Upper lobe of left lung (tissue), 4 donors: ENCODE measurements at regions not wholly inside any gene's neighbourhood (a gene's known extent, or its start where the extent isn't known, plus 50 kb on each side); places are given as distances from the start of the nearest gene placed in this dataset.

Experiments used
- EP300 ChIP-seq, 4 donors: sonication (generic); formaldehyde crosslinking; IDR thresholded peaks; one replicate each; pipeline ENCODE4 v1.5.1; 2017; ENCODE audit warnings: antibody characterized with exemption in 4 of 4, control low read depth in 2 of 4
- POLR2A ChIP-seq, 4 donors: fragments of 450-650 bp; IDR thresholded peaks; one replicate each; pipeline ENCODE4 v1.5.1; 2016 to 2017; ENCODE audit warnings: antibody characterized with exemption in 4 of 4, mild to moderate bottlenecking in 2 of 4
- POLR2AphosphoS5 ChIP-seq, 2 donors: sonication (generic); formaldehyde crosslinking; IDR thresholded peaks; one replicate each; pipeline ENCODE4 v1.5.1; 2017; ENCODE audit warnings: antibody characterized with exemption in 2 of 2
- TF ChIP-seq, protein P1 (sequence below), 6 experiments: fragments of 450-650 bp in 4 of 6; fragments of 200-600 bp in 2 of 6; sonication (generic) in 2 of 6; IDR thresholded peaks; one replicate each; pipeline ENCODE4 v1.5.1; 2016 to 2019; ENCODE audit warnings: antibody characterized with exemption in 6 of 6

DNA sequence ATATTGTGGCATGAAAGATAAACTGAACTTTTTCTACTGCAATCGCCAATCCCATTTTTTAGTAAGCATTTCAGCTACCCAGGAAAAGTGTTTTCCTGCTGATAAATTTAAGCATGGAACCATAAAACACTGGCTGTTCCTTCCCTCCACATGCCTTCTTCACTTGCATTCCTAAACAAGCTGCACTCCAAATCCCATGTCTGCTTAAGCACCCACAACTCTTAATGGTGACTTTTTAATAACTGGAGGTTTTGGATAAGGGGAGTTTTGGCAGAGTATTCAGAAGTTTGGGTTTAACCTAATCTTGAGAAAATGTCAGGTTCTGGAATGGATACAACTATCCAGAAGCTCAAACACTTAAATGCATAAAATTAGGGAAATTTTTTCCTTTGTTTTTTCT, 345.6 kb upstream of the CA10 start:
- TF ChIP-seq, protein P1, sequence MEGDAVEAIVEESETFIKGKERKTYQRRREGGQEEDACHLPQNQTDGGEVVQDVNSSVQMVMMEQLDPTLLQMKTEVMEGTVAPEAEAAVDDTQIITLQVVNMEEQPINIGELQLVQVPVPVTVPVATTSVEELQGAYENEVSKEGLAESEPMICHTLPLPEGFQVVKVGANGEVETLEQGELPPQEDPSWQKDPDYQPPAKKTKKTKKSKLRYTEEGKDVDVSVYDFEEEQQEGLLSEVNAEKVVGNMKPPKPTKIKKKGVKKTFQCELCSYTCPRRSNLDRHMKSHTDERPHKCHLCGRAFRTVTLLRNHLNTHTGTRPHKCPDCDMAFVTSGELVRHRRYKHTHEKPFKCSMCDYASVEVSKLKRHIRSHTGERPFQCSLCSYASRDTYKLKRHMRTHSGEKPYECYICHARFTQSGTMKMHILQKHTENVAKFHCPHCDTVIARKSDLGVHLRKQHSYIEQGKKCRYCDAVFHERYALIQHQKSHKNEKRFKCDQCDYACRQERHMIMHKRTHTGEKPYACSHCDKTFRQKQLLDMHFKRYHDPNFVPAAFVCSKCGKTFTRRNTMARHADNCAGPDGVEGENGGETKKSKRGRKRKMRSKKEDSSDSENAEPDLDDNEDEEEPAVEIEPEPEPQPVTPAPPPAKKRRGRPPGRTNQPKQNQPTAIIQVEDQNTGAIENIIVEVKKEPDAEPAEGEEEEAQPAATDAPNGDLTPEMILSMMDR (IDR thresholded peaks at IDR 0.05): no peak
- no peak for TF ChIP-seq POLR2A (IDR thresholded peaks at IDR 0.05)
- TF ChIP-seq POLR2AphosphoS5 (IDR thresholded peaks at IDR 0.05): no peak
- TF ChIP-seq EP300 (IDR thresholded peaks at IDR 0.05): no peak
